GM10248 (cell line): ENCODE measurements at regions not wholly inside any gene's neighbourhood (a gene's known extent, or its start where the extent isn't known, plus 50 kb on each side); places are given as distances from the start of the nearest gene placed in this dataset.

Source experiments
- CTCF ChIA-PET: fragments of 300-600 bp; sonication (Branson Sonifier 250); formaldehyde crosslinking; extraction: SDS; loops from one replicate; lab custom pipeline; 2021; ENCODE audit warnings: antibody characterized with exemption; lab: Yijun Ruan, JAX
- POLR2A ChIA-PET: fragments of 350-650 bp; sonication (Branson Sonifier 250); formaldehyde crosslinking; extraction: SDS; loops from one replicate; lab custom pipeline; 2020; ENCODE audit warnings: antibody characterized with exemption; lab: Yijun Ruan, JAX
- DNase-seq: peaks from one replicate; pipeline ENCODE4 v3.0.0; 2012; ENCODE audit errors: extremely low spot score
- CTCF ChIP-seq: IDR thresholded peaks from 2 replicates; pipeline ENCODE4 v1.5.1; 2012; ENCODE audit warnings: mild to moderate bottlenecking, low read depth; ENCODE audit errors: extremely low read depth, missing control alignments, control extremely low read depth

DNA sequence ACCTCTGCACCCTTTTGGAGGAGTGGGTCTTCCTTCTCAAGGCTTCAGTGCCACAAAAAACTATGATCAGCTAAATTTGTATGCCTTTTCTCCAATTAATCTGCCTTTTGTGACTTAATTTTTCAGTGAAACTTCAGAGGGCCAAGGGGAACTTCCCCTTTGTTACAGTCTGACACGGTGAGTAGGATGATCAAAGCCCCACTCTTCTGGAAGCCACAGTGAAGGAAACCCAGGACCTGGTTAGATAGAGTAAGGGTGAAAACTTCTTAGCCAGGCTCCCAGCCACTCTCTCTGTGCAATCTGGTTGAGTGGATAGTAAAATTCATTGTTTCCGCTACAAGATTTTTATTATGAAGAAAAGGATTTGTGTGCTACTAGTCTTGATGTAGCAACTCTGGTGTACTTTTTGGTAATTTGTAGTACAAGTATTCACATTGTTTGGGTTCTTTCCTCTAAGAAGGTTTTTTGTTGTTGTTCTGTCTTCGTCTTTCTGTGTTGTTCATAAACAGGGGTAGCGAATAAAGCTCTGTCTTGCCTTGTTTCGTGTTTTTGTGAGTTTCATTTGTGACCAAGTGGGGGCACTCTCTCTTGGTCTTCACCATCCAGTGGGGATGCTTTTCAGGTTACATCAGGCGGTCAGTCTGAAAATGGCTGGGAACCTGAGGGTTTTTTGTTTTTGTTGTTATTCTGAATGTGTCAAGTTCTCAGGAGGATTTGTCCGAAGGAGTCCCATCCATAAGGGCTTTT lies 268.5 kb upstream of the NPSR1 start:
- no peak for DNase-seq
- ChIA-PET POLR2A (no interaction called here), CTCF (no interaction called here)
- TF ChIP-seq CTCF, result no peak

DNA sequence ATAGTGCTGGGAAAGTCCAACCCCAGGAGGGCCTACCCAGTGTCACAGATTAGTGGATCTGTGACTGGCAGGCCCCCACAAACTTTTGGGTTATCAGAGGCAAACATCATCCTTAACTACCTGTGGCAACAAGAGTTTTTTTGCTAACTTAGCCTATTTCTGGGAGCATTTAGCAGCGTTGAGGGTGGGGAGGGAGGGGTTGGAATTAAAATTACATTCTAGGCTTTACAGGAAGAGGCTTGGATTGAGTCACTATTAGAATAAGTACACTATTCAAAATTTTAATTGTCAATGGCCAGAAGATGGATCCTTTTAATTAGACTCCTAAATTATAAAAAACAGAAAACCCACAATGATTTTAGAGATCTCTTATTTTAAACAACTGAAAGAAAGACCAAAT lies 267.9 kb upstream of the NPSR1 start:
- DNase-seq, result no peak
- TF ChIP-seq CTCF, result no peak
- CTCF ChIA-PET, result no interaction called here
- POLR2A ChIA-PET, result no interaction called here

DNA sequence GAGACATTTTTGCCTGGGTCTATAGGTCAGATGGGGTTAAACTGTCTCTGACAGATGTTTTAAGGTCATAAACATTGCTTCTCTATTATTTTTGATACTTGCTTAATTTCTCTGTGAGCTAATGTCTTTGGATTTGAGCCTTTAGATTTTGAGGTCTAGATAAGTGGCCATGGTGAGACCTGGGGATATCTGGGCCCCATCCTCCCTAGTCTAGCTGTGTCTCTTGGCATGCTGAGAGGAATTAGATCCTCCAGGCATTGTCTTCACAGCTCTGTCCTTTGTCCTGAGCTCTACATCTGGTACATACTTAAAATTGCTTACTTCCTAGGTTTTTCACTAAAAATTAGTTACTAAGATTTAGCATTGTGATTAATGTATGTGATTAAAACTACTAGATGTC lies 265.0 kb upstream of the NPSR1 start:
- POLR2A ChIA-PET, result no interaction called here
- CTCF ChIA-PET, result no interaction called here
- no peak for TF ChIP-seq CTCF
- no peak for DNase-seq

- TF ChIP-seq CTCF, result no peak
- no peak for DNase-seq
- ChIA-PET POLR2A (no interaction called here), CTCF (no interaction called here)
Measured at GRCh38 chr7:34396437-34397064, 261.5 kb upstream of the NPSR1 start.

- no peak for TF ChIP-seq CTCF
- POLR2A ChIA-PET, result no interaction called here
Measured at GRCh38 chr7:34401776-34402175, 256.2 kb upstream of the NPSR1 start.

DNA sequence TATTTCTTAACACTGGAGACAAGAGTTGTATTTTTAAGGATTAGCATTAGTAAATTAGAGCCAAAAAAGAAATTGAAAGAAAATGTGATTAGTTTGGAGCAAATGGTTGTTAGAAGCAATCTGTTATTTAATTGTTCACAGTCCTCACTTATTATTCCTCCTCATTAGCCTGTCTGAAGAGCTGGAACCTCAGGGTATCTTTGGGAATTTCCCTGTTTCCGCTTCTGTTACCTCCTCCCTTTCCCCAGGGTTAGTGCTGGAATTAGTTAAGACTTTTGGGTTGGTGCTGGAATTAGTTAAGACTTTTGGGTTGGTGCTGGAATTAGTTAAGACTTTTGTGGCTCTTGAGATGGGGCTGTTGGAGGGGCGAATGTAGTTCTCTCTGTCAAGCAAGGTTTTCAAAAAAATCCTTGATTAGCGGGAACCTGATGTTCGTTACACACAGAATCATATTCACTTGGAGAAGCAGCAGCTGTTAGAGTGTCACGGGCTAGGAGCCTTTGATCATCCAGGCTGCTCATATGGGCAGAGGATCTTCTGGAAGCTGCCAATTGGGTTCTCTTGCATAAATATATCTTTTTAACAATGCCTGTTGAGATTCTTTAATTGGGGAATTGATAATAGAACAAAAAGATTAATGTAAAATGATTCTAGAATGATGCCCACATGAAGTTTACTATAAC lies 251.0 kb upstream of the NPSR1 start:
- ChIA-PET CTCF (no interaction called here), POLR2A (no interaction called here)
- no peak for TF ChIP-seq CTCF

More at GRCh38 chr7:34401776-34402175, 256.2 kb upstream of the NPSR1 start:
- CTCF ChIA-PET, result interaction anchor here (1.6 kb wide), 1 partner anchor 16 kb away, joined by 3 read pairs; no protein-coding TSS in a partner anchor
- DNase-seq, result no peak

More for the DNA sequence above, 251.0 kb upstream of the NPSR1 start:
- no peak for DNase-seq
